ENCODE measurements at regions not wholly inside any gene's neighbourhood (a gene's known extent, or its start where the extent isn't known, plus 50 kb on each side); places are given as distances from the start of the nearest gene placed in this dataset.
A peak's percentile ranks its signal among the peaks of the same experiment; 100 is the strongest.

GRCh38 chr5:152026328-152027024, 101.8 kb upstream of the GLRA1 start:
- DNase-seq, result peak; percentile 53

DNA sequence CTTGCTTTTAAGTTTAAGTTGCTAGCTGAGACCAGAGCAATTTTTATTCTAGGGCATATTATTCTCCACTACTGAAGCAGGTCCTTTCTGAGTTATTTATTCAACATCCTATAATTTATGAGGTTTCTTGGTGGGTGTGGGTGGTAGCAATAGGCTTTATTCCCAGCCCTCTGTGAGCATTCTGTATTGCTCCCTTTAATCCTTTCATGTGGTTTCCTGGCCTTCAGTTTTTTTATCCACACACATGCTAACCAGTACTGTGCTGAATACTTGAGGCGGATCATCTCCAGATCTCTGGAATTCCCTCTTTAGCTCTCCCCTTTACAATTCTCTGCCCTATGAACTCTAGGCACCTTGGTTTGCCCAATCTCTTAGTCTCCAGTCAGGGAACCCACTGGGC, 91.8 kb upstream of the GLRA1 start:
- no peak for DNase-seq

GRCh38 chr5:152007653-152008335, 83.1 kb upstream of the GLRA1 start:
- no peak for DNase-seq

DNA sequence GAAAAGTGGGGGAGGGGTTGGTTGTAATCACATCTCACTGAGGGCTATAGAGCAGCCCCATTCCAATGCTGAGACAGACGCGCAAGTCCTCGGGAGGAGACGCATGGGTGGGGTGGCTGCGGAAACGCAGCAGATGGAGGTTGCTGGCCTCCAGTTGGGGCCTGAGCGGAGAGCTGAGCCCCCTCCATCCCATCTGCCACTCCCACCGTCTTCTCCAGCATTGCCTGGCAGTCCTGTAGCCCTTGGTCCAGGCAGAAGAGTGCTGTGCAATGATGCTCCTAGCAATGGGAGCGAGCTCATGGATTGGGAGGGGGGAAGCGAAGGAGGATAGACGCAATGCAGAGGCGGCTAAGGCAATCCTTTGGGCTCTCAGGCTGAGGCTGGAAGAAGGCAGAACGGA, 79.4 kb upstream of the GLRA1 start:
- DNase-seq, result no peak

Measured in CD4-positive, alpha-beta T cell treated with Interferon gamma for 1 hour (primary cell).